DOHH2 (cell line): ENCODE measurements at regions not wholly inside any gene's neighbourhood (a gene's known extent, or its start where the extent isn't known, plus 50 kb on each side); places are given as distances from the start of the nearest gene placed in this dataset.

Experiments
- H3F3A ChIP-seq: fragments of 200-600 bp; sonication (generic), shearing (Covaris generic); 2 replicates; pipeline ENCODE4 v1.6.0; 2016; ENCODE audit warnings: antibody characterized with exemption, mild to moderate bottlenecking; ENCODE audit not compliant: control insufficient read depth, insufficient read depth
- H3K27ac ChIP-seq: fragments of 200-600 bp; sonication (generic); 2 replicates; pipeline ENCODE4 v1.5.1; 2014; ENCODE audit warnings: low read depth, mild to moderate bottlenecking, low read length, moderate library complexity
- H3K27me3 ChIP-seq: fragments of 200-600 bp; sonication (generic); 2 replicates; pipeline ENCODE4 v1.6.1; 2014; ENCODE audit warnings: mild to moderate bottlenecking, low read length, mixed read lengths; ENCODE audit not compliant: control insufficient read depth
- H3K36me3 ChIP-seq: fragments of 200-600 bp; sonication (generic); 2 replicates; pipeline ENCODE4 v1.6.1; 2014; ENCODE audit warnings: mild to moderate bottlenecking, low read length, moderate library complexity, mixed read lengths; ENCODE audit not compliant: control insufficient read depth
- H3K4me1 ChIP-seq: fragments of 200-600 bp; sonication (generic); 2 replicates; pipeline ENCODE4 v1.6.1; 2014; ENCODE audit warnings: mild to moderate bottlenecking, low read length, mixed read lengths; ENCODE audit not compliant: control insufficient read depth
- H3K4me2 ChIP-seq: fragments of 200-600 bp; sonication (generic); 2 replicates; pipeline ENCODE4 v1.6.0; 2014; ENCODE audit warnings: mild to moderate bottlenecking, low read length, moderate library complexity
- H3K4me3 ChIP-seq: fragments of 200-600 bp; sonication (generic); 2 replicates; pipeline ENCODE4 v1.5.1; 2014; ENCODE audit warnings: mild to moderate bottlenecking, low read length, mixed read lengths
- H3K79me2 ChIP-seq: fragments of 200-600 bp; sonication (generic); 2 replicates; pipeline ENCODE4 v1.6.1; 2014; ENCODE audit warnings: mild to moderate bottlenecking, low read length, mixed read lengths; ENCODE audit not compliant: control insufficient read depth
- H3K9me2 ChIP-seq: fragments of 200-600 bp; sonication (generic); replicated peaks from 2 replicates; pipeline ENCODE4 v1.6.1; 2014; ENCODE audit warnings: mild to moderate bottlenecking, low read length, mixed read lengths; ENCODE audit not compliant: control insufficient read depth
- H3K9me3 ChIP-seq: fragments of 200-600 bp; sonication (generic); 2 replicates; pipeline ENCODE4 v1.6.1; 2014; ENCODE audit warnings: antibody characterized with exemption, low read length, mixed read lengths; ENCODE audit not compliant: control insufficient read depth, insufficient read depth
- H4K20me1 ChIP-seq: fragments of 200-600 bp; sonication (generic); 2 replicates; pipeline ENCODE4 v1.6.0; 2014; ENCODE audit warnings: low read depth, mild to moderate bottlenecking, antibody characterized with exemption, low read length, moderate library complexity; ENCODE audit not compliant: control insufficient read depth, insufficient read depth
- CTCF ChIP-seq: fragments of 200-600 bp; sonication (generic); IDR thresholded peaks from one replicate; pipeline ENCODE4 v1.5.1; 2014; ENCODE audit warnings: antibody characterized with exemption, mild to moderate bottlenecking, low read depth, low read length; ENCODE audit not compliant: poor library complexity, severe bottlenecking
- EZH2phosphoT487 ChIP-seq: fragments of 200-600 bp; sonication (generic); IDR thresholded peaks from 2 replicates; pipeline ENCODE4 v1.6.1; 2017; ENCODE audit warnings: borderline replicate concordance, mild to moderate bottlenecking, antibody characterized with exemption, low read length, moderate library complexity, mixed read lengths

GRCh38 chr6:45746046-45746445 lies 269.6 kb downstream of the CLIC5 start:
- Histone ChIP-seq H3K27me3 (peaks cover 3% of the 10 kb centered on the region; the same call in 1 of the 2 replicates), H3K4me3 (no peak overlapping the region), H3K36me3 (no peaks in the 10 kb centered on the region), H3K9me3 (no peaks in the 10 kb centered on the region), H3F3A (no peaks in the 10 kb centered on the region), H3K4me2 (no peak overlapping the region), H3K27ac (no peak overlapping the region), H3K4me1 (peaks cover 7% of the 10 kb centered on the region; the same call in 1 of the 2 replicates), H3K79me2 (no peaks in the 10 kb centered on the region), H4K20me1 (no peaks in the 10 kb centered on the region), H3K9me2 (no peaks in the 10 kb centered on the region)
- TF ChIP-seq CTCF (no peak), EZH2phosphoT487 (no peak)

- Histone ChIP-seq H3K4me1 (peaks cover 7% of the 10 kb centered on the region; the same call in 1 of the 2 replicates), H3K9me3 (no peaks in the 10 kb centered on the region), H3K36me3 (no peaks in the 10 kb centered on the region), H3K4me2 (no peak overlapping the region), H3K9me2 (no peaks in the 10 kb centered on the region), H4K20me1 (no peaks in the 10 kb centered on the region), H3F3A (no peaks in the 10 kb centered on the region), H3K79me2 (no peaks in the 10 kb centered on the region), H3K27me3 (peaks cover under 1% of the 10 kb centered on the region), H3K27ac (no peak overlapping the region), H3K4me3 (no peak overlapping the region)
- TF ChIP-seq CTCF (no peak), EZH2phosphoT487 (no peak)
These were observed 272.5 kb downstream of the CLIC5 start for GRCh38 chr6:45743028-45743615.

GRCh38 chr6:45742591-45742990 lies 273.1 kb downstream of the CLIC5 start:
- H4K20me1 ChIP-seq, result no peaks in the 10 kb centered on the region
- peaks cover 4% of the 10 kb centered on the region; the same call in 1 of the 2 replicates for H3K27me3 ChIP-seq
- no peaks in the 10 kb centered on the region for H3K9me3 ChIP-seq
- peaks cover 7% of the 10 kb centered on the region; the same call in 1 of the 2 replicates for H3K4me1 ChIP-seq
- no peaks in the 10 kb centered on the region for H3K9me2 ChIP-seq
- H3K79me2 ChIP-seq, result no peaks in the 10 kb centered on the region
- H3F3A ChIP-seq, result no peaks in the 10 kb centered on the region
- no peak overlapping the region for H3K4me3 ChIP-seq
- no peak overlapping the region for H3K4me2 ChIP-seq
- no peaks in the 10 kb centered on the region for H3K36me3 ChIP-seq
- no peak overlapping the region for H3K27ac ChIP-seq
- no peak for TF ChIP-seq EZH2phosphoT487
- no peak for TF ChIP-seq CTCF
